DOHH2 (cell line): ENCODE measurements at regions not wholly inside any gene's neighbourhood (a gene's known extent, or its start where the extent isn't known, plus 50 kb on each side); places are given as distances from the start of the nearest gene placed in this dataset.

ENCODE experiments used
- H3F3A ChIP-seq: fragments of 200-600 bp; sonication (generic), shearing (Covaris generic); 2 replicates; pipeline ENCODE4 v1.6.0; 2016; ENCODE audit warnings: antibody characterized with exemption, mild to moderate bottlenecking; ENCODE audit not compliant: control insufficient read depth, insufficient read depth
- H3K27ac ChIP-seq: fragments of 200-600 bp; sonication (generic); 2 replicates; pipeline ENCODE4 v1.5.1; 2014; ENCODE audit warnings: low read depth, mild to moderate bottlenecking, low read length, moderate library complexity
- H3K27me3 ChIP-seq: fragments of 200-600 bp; sonication (generic); 2 replicates; pipeline ENCODE4 v1.6.1; 2014; ENCODE audit warnings: mild to moderate bottlenecking, low read length, mixed read lengths; ENCODE audit not compliant: control insufficient read depth
- H3K36me3 ChIP-seq: fragments of 200-600 bp; sonication (generic); 2 replicates; pipeline ENCODE4 v1.6.1; 2014; ENCODE audit warnings: mild to moderate bottlenecking, low read length, moderate library complexity, mixed read lengths; ENCODE audit not compliant: control insufficient read depth
- H3K4me1 ChIP-seq: fragments of 200-600 bp; sonication (generic); 2 replicates; pipeline ENCODE4 v1.6.1; 2014; ENCODE audit warnings: mild to moderate bottlenecking, low read length, mixed read lengths; ENCODE audit not compliant: control insufficient read depth
- H3K4me2 ChIP-seq: fragments of 200-600 bp; sonication (generic); 2 replicates; pipeline ENCODE4 v1.6.0; 2014; ENCODE audit warnings: mild to moderate bottlenecking, low read length, moderate library complexity
- H3K4me3 ChIP-seq: fragments of 200-600 bp; sonication (generic); 2 replicates; pipeline ENCODE4 v1.5.1; 2014; ENCODE audit warnings: mild to moderate bottlenecking, low read length, mixed read lengths
- H3K79me2 ChIP-seq: fragments of 200-600 bp; sonication (generic); 2 replicates; pipeline ENCODE4 v1.6.1; 2014; ENCODE audit warnings: mild to moderate bottlenecking, low read length, mixed read lengths; ENCODE audit not compliant: control insufficient read depth
- H3K9me2 ChIP-seq: fragments of 200-600 bp; sonication (generic); replicated peaks from 2 replicates; pipeline ENCODE4 v1.6.1; 2014; ENCODE audit warnings: mild to moderate bottlenecking, low read length, mixed read lengths; ENCODE audit not compliant: control insufficient read depth
- H3K9me3 ChIP-seq: fragments of 200-600 bp; sonication (generic); 2 replicates; pipeline ENCODE4 v1.6.1; 2014; ENCODE audit warnings: antibody characterized with exemption, low read length, mixed read lengths; ENCODE audit not compliant: control insufficient read depth, insufficient read depth
- H4K20me1 ChIP-seq: fragments of 200-600 bp; sonication (generic); 2 replicates; pipeline ENCODE4 v1.6.0; 2014; ENCODE audit warnings: low read depth, mild to moderate bottlenecking, antibody characterized with exemption, low read length, moderate library complexity; ENCODE audit not compliant: control insufficient read depth, insufficient read depth
- CTCF ChIP-seq: fragments of 200-600 bp; sonication (generic); IDR thresholded peaks from one replicate; pipeline ENCODE4 v1.5.1; 2014; ENCODE audit warnings: antibody characterized with exemption, mild to moderate bottlenecking, low read depth, low read length; ENCODE audit not compliant: poor library complexity, severe bottlenecking
- EZH2phosphoT487 ChIP-seq: fragments of 200-600 bp; sonication (generic); IDR thresholded peaks from 2 replicates; pipeline ENCODE4 v1.6.1; 2017; ENCODE audit warnings: borderline replicate concordance, mild to moderate bottlenecking, antibody characterized with exemption, low read length, moderate library complexity, mixed read lengths

DNA sequence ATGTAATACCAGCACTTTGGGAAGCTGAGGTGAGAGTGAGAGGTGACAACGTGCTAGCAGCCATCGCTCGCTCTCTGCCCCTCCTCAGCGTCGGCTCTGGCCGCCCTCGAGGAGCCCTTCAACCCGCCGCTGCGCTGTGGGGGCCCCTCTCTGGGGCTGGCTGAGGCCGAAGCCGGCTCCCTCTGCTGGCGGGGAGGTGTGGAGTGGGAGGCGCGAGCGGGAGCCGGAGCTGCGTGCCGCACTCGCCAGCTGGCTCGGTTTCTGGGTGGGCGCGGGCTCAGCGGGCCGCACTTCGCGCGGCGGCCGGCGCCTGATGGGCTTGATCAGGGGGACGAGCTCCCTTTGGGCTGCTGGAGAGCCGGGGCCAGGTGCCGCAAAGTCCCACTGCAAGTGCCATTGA lies 98.9 kb upstream of the UBASH3B start:
- Histone ChIP-seq H3K79me2 (no peaks in the 10 kb centered on the region), H3K27ac (no peak overlapping the region), H3K4me2 (no peak overlapping the region), H3K9me3 (no peaks in the 10 kb centered on the region), H3F3A (no peaks in the 10 kb centered on the region), H3K4me1 (no peaks in the 10 kb centered on the region), H3K36me3 (no peaks in the 10 kb centered on the region), H3K9me2 (no peaks in the 10 kb centered on the region), H3K27me3 (no peaks in the 10 kb centered on the region), H3K4me3 (no peak overlapping the region), H4K20me1 (no peaks in the 10 kb centered on the region)
- no peak for TF ChIP-seq CTCF
- no peak for TF ChIP-seq EZH2phosphoT487

DNA sequence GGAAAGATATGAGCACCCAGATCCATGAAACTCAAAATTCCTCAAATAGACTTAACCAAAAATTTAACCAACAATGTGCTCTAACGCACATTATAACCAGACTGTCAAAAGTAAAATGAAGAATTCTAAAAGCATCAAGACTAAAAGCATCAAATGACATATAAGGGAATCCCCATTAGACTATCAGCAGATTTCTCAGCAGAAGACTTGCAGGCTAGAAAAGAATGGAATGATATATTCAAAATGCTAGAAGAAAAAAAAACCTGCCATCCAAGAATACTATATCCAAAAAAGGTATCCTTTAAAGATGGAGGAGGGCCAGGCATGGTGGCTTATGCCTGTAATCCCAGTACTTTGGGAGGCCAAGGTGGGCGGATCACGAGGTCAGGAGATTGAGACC lies 117.5 kb upstream of the UBASH3B start:
- Histone ChIP-seq H3K4me2 (no peak overlapping the region), H3K9me3 (no peaks in the 10 kb centered on the region; the same call in 1 of the 2 replicates), H4K20me1 (no peaks in the 10 kb centered on the region), H3K9me2 (no peaks in the 10 kb centered on the region), H3K4me3 (no peak overlapping the region), H3K4me1 (no peaks in the 10 kb centered on the region), H3K27me3 (no peaks in the 10 kb centered on the region), H3K79me2 (no peaks in the 10 kb centered on the region), H3K27ac (no peak overlapping the region), H3F3A (no peaks in the 10 kb centered on the region), H3K36me3 (no peaks in the 10 kb centered on the region)
- no peak for TF ChIP-seq CTCF
- TF ChIP-seq EZH2phosphoT487: no peak

DNA sequence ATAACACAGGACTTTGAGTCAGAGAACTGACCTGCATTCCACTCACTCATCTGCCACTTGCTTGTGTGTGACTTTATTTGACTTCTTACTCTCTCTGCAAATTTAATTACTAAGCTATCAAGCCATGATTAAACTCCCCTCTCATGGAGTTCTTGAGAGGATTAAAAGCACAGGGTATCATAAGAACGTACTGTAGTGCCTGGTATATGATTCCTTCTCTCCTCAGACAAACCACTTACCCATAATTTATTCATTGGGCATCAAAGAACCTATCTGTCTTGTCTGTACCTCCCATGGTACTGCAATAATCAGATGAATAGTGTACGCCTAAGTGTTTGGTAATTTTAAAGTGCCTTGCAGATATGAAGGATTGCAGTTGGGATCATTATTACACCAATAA lies 130.6 kb upstream of the UBASH3B start:
- TF ChIP-seq CTCF (no peak), EZH2phosphoT487 (no peak)
- Histone ChIP-seq H3F3A (no peaks in the 10 kb centered on the region), H3K9me2 (no peaks in the 10 kb centered on the region), H3K79me2 (no peaks in the 10 kb centered on the region), H3K4me2 (no peak overlapping the region), H3K27ac (no peak overlapping the region), H3K4me1 (no peaks in the 10 kb centered on the region), H3K4me3 (no peak overlapping the region), H3K36me3 (no peaks in the 10 kb centered on the region), H4K20me1 (no peaks in the 10 kb centered on the region), H3K27me3 (peaks cover 2% of the 10 kb centered on the region; the same call in 1 of the 2 replicates), H3K9me3 (no peaks in the 10 kb centered on the region)
